Upper lobe of left lung (tissue), 4 donors: ENCODE measurements at regions not wholly inside any gene's neighbourhood (a gene's known extent, or its start where the extent isn't known, plus 50 kb on each side); places are given as distances from the start of the nearest gene placed in this dataset.

ENCODE experiments used
- POLR2AphosphoS5 ChIP-seq, 2 donors: sonication (generic); formaldehyde crosslinking; IDR thresholded peaks; one replicate each; pipeline ENCODE4 v1.5.1; 2017; ENCODE audit warnings: antibody characterized with exemption in 2 of 2
- TF ChIP-seq, protein P1 (sequence below), 6 experiments: fragments of 450-650 bp in 4 of 6; fragments of 200-600 bp in 2 of 6; sonication (generic) in 2 of 6; IDR thresholded peaks; one replicate each; pipeline ENCODE4 v1.5.1; 2016 to 2019; ENCODE audit warnings: antibody characterized with exemption in 6 of 6

DNA sequence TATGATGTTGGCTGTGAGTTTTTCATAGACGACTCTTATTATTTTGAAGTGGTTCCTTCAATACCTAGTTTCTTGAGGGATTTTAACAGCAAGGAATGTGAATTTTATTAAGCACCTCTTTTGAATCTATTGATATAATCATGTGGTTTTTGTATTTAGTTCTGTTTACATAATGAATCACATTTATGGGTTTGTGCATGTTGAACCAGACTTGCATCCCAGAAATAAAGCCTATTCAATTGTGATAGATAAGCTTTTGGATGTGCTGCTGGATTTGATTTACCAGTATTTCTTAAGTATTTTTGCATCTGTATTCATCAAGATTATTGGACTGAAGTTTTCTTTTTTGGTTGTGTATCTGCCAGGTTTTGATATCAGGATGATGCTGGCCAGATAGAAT is 131.6 kb upstream of the SCN7A start:
- no peak for TF ChIP-seq POLR2AphosphoS5 (IDR thresholded peaks at IDR 0.05)
- TF ChIP-seq, protein P1, sequence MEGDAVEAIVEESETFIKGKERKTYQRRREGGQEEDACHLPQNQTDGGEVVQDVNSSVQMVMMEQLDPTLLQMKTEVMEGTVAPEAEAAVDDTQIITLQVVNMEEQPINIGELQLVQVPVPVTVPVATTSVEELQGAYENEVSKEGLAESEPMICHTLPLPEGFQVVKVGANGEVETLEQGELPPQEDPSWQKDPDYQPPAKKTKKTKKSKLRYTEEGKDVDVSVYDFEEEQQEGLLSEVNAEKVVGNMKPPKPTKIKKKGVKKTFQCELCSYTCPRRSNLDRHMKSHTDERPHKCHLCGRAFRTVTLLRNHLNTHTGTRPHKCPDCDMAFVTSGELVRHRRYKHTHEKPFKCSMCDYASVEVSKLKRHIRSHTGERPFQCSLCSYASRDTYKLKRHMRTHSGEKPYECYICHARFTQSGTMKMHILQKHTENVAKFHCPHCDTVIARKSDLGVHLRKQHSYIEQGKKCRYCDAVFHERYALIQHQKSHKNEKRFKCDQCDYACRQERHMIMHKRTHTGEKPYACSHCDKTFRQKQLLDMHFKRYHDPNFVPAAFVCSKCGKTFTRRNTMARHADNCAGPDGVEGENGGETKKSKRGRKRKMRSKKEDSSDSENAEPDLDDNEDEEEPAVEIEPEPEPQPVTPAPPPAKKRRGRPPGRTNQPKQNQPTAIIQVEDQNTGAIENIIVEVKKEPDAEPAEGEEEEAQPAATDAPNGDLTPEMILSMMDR (IDR thresholded peaks at IDR 0.05): no peak
